WTC11 (cell line): ENCODE measurements at regions not wholly inside any gene's neighbourhood (a gene's known extent, or its start where the extent isn't known, plus 50 kb on each side); places are given as distances from the start of the nearest gene placed in this dataset.

Experiments used
- CTCF ChIP-seq: fragments of 200-600 bp; IDR thresholded peaks from 2 replicates; pipeline ENCODE4 v1.8.0; 2022; ENCODE audit warnings: antibody characterized with exemption
- ELF4 ChIP-seq: sonication (generic); formaldehyde crosslinking; IDR thresholded peaks from 2 replicates; pipeline ENCODE4 v1.8.1; 2022; ENCODE audit warnings: low read depth, mild to moderate bottlenecking, moderate library complexity, missing genetic modification reagents
- HMGXB4 ChIP-seq: sonication (generic); formaldehyde crosslinking; IDR thresholded peaks from 2 replicates; pipeline ENCODE4 v1.8.1; 2023; ENCODE audit warnings: mild to moderate bottlenecking, moderate library complexity, missing genetic modification reagents
- PRDM15 ChIP-seq: sonication (generic); formaldehyde crosslinking; IDR thresholded peaks from 2 replicates; pipeline ENCODE4 v1.8.0; 2022; ENCODE audit warnings: missing genetic modification reagents

- TF ChIP-seq CTCF (no peak), PRDM15 (CRISPR knock-in tag) (no peak), HMGXB4 (CRISPR knock-in tag) (no peak), ELF4 (CRISPR knock-in tag) (no peak)
Observed at GRCh38 chr7:145088111-145088745, 252.4 kb upstream of the TPK1 start.
